CD8-positive, alpha-beta memory T cell (primary cell): ENCODE measurements at regions not wholly inside any gene's neighbourhood (a gene's known extent, or its start where the extent isn't known, plus 50 kb on each side); places are given as distances from the start of the nearest gene placed in this dataset.

Experiments
- CTCF ChIA-PET: fragments of 350-600 bp; sonication (Branson Sonifier 250); formaldehyde crosslinking; loops from one replicate; lab custom pipeline; 2021; ENCODE audit warnings: antibody characterized with exemption; lab: Charles Lee
- POLR2A ChIA-PET: fragments of 350-600 bp; sonication (Branson Sonifier 250); formaldehyde crosslinking; loops from one replicate; lab custom pipeline; 2021; ENCODE audit warnings: antibody characterized with exemption; lab: Charles Lee
- DNase-seq, 5 donors: peaks; one replicate each; pipeline versions ENCODE4 v3.0.0 to v3.0.0-alpha.2; 2020 to 2022; ENCODE audit warnings: mixed read lengths in 1 of 5
- H3K27ac ChIP-seq: one replicate; pipeline ENCODE4 v1.7.0; 2013; ENCODE audit warnings: low read depth, mild to moderate bottlenecking, low read length, moderate library complexity
- H3K27me3 ChIP-seq: 2 replicates; pipeline ENCODE4 v1.7.0; 2013; ENCODE audit warnings: low read length, mild to moderate bottlenecking; ENCODE audit not compliant: insufficient read depth, poor library complexity, severe bottlenecking
- H3K36me3 ChIP-seq: 2 replicates; pipeline ENCODE4 v1.7.0; 2013; ENCODE audit warnings: mild to moderate bottlenecking, low read length, moderate library complexity; ENCODE audit not compliant: insufficient read depth
- H3K4me1 ChIP-seq: 2 replicates; pipeline ENCODE4 v1.7.0; 2013; ENCODE audit warnings: mild to moderate bottlenecking, low read length, moderate library complexity; ENCODE audit not compliant: insufficient read depth
- H3K4me3 ChIP-seq: 2 replicates; pipeline ENCODE4 v1.7.0; 2013; ENCODE audit warnings: mild to moderate bottlenecking, low read length
- H3K9me3 ChIP-seq: 2 replicates; pipeline ENCODE4 v1.7.0; 2013; ENCODE audit warnings: mild to moderate bottlenecking, low read length
- H3K27ac Mint-ChIP-seq, 8 donors: one replicate each; pipeline ENCODE4 v1.8.0; 2020 to 2021; ENCODE audit warnings: mixed read lengths in 8 of 8, mild to moderate bottlenecking in 6 of 8, inconsistent platforms in 3 of 8, moderate library complexity in 3 of 8
- H3K27me3 Mint-ChIP-seq, 2 donors: one replicate each; pipeline ENCODE4 v1.8.0; 2020 to 2021; ENCODE audit warnings: mixed read lengths in 2 of 2, mild to moderate bottlenecking in 1 of 2, moderate library complexity in 1 of 2
- H3K36me3 Mint-ChIP-seq, 3 donors: one replicate each; pipeline ENCODE4 v1.8.0; 2020 to 2021; ENCODE audit warnings: mixed read lengths in 3 of 3, inconsistent platforms in 1 of 3, mild to moderate bottlenecking in 1 of 3
- H3K4me1 Mint-ChIP-seq, 3 donors: one replicate each; pipeline ENCODE4 v1.8.0; 2020 to 2021; ENCODE audit warnings: mixed read lengths in 3 of 3, inconsistent platforms in 1 of 3, mild to moderate bottlenecking in 1 of 3
- H3K4me3 Mint-ChIP-seq, 7 donors: one replicate each; pipeline ENCODE4 v1.8.0; 2020 to 2021; ENCODE audit warnings: mixed read lengths in 7 of 7, mild to moderate bottlenecking in 6 of 7, moderate library complexity in 4 of 7, inconsistent platforms in 2 of 7
- H3K9me3 Mint-ChIP-seq, 5 donors: one replicate each; pipeline ENCODE4 v1.8.0; 2020 to 2022; ENCODE audit warnings: mixed read lengths in 5 of 5, mild to moderate bottlenecking in 3 of 5, moderate library complexity in 2 of 5, inconsistent platforms in 1 of 5

GRCh38 chr13:50236898-50237318 lies 221.7 kb downstream of the KCNRG start:
- ChIA-PET POLR2A (interaction anchor here (0.6 to 2.8 kb wide), 6 partner anchors 13 to 1740 kb away, joined by 4 to 12 read pairs (median 6); partner anchors contain the start of gene TRIM13), CTCF (interaction anchor here (0.8 to 1.8 kb wide), 7 partner anchors 13 to 675 kb away, joined by 3 to 6 read pairs (median 4); partner anchors contain the start of gene TRIM13)
- H3K36me3 Mint-ChIP-seq: peaks cover 2 to 6% (median 4%) of the 10 kb centered on the region in 3 donors
- peak overlapping the region; percentile 33 for H3K4me3 ChIP-seq
- H3K27ac Mint-ChIP-seq: peak overlapping the region; percentile 45 to 95 (median 89)
- no peaks in the 10 kb centered on the region for H3K9me3 ChIP-seq
- no peaks in the 10 kb centered on the region for H3K36me3 ChIP-seq
- DNase-seq: peak in 3 of 5 donors; percentile 4 to 51 (median 43)
- peak overlapping the region; percentile 39 for H3K27ac ChIP-seq
- H3K27me3 ChIP-seq: no peaks in the 10 kb centered on the region
- H3K4me3 Mint-ChIP-seq: peak overlapping the region; percentile 59 to 91 (median 87)
- H3K4me1 ChIP-seq: peaks cover 14% of the 10 kb centered on the region
- no peaks in the 10 kb centered on the region for H3K27me3 Mint-ChIP-seq
- peaks cover 35 to 51% (median 45%) of the 10 kb centered on the region in 3 donors for H3K4me1 Mint-ChIP-seq
- H3K9me3 Mint-ChIP-seq: peaks cover 0 to 6% (median 0%) of the 10 kb centered on the region in 5 donors

GRCh38 chr13:50238922-50239321 lies 223.7 kb downstream of the KCNRG start:
- Mint-ChIP-seq H3K27ac (peak overlapping the region in 6 of 8 donors; percentile 5 to 79 (median 50)), H3K4me3 (no peak overlapping the region), H3K9me3 (no peaks in the 10 kb centered on the region), H3K27me3 (no peaks in the 10 kb centered on the region), H3K4me1 (peaks cover 35 to 48% (median 48%) of the 10 kb centered on the region in 3 donors), H3K36me3 (peaks cover 0 to 2% (median 0%) of the 10 kb centered on the region in 3 donors)
- ChIA-PET POLR2A (no interaction called here), CTCF (interaction anchor here (1.0 to 1.3 kb wide), 2 partner anchors 114 to 153 kb away, joined by 3 read pairs; no protein-coding TSS in a partner anchor)
- Histone ChIP-seq H3K4me3 (no peak overlapping the region), H3K27ac (no peak overlapping the region), H3K27me3 (no peaks in the 10 kb centered on the region), H3K4me1 (peaks cover 14% of the 10 kb centered on the region), H3K9me3 (no peaks in the 10 kb centered on the region), H3K36me3 (no peaks in the 10 kb centered on the region)
- DNase-seq: no peak

- Mint-ChIP-seq H3K36me3 (peaks cover 0 to 3% (median 0%) of the 10 kb centered on the region in 3 donors), H3K27ac (no peak overlapping the region), H3K27me3 (no peaks in the 10 kb centered on the region), H3K4me1 (peaks cover 44 to 54% (median 52%) of the 10 kb centered on the region in 3 donors), H3K9me3 (no peaks in the 10 kb centered on the region), H3K4me3 (no peak overlapping the region)
- no peak overlapping the region for H3K27ac ChIP-seq
- DNase-seq: no peak
- H3K27me3 ChIP-seq: no peaks in the 10 kb centered on the region
- no peaks in the 10 kb centered on the region for H3K9me3 ChIP-seq
- ChIA-PET POLR2A (no interaction called here), CTCF (interaction anchor here (1.5 kb wide), 1 partner anchor 11 kb away, joined by 3 read pairs; no protein-coding TSS in a partner anchor)
- no peak overlapping the region for H3K4me3 ChIP-seq
- no peaks in the 10 kb centered on the region for H3K36me3 ChIP-seq
- peaks cover 14% of the 10 kb centered on the region for H3K4me1 ChIP-seq
These were observed 226.2 kb downstream of the KCNRG start for GRCh38 chr13:50241479-50241878.

- POLR2A ChIA-PET: no interaction called here
- no peaks in the 10 kb centered on the region for H3K9me3 Mint-ChIP-seq
- no peaks in the 10 kb centered on the region for H3K27me3 ChIP-seq
- H3K27ac ChIP-seq: no peak overlapping the region
- H3K9me3 ChIP-seq: no peaks in the 10 kb centered on the region
- no peak for DNase-seq
- no peaks in the 10 kb centered on the region for H3K36me3 ChIP-seq
- no peak overlapping the region for H3K4me3 Mint-ChIP-seq
- CTCF ChIA-PET: no interaction called here
- peaks cover 38 to 45% (median 42%) of the 10 kb centered on the region in 3 donors for H3K4me1 Mint-ChIP-seq
- H3K4me3 ChIP-seq: no peak overlapping the region
- H3K27me3 Mint-ChIP-seq: no peaks in the 10 kb centered on the region
- H3K36me3 Mint-ChIP-seq: peaks cover 0 to 3% (median 2%) of the 10 kb centered on the region in 3 donors
- H3K4me1 ChIP-seq: peaks cover 7% of the 10 kb centered on the region
- H3K27ac Mint-ChIP-seq: peak overlapping the region in 1 of 8 donors; percentile 15
These were observed 228.7 kb downstream of the KCNRG start for GRCh38 chr13:50243931-50244330.

- DNase-seq: no peak
- Mint-ChIP-seq H3K4me3 (peak overlapping the region in 1 of 7 donors; percentile 42), H3K36me3 (peaks cover 0 to 6% (median 3%) of the 10 kb centered on the region in 3 donors), H3K4me1 (peaks cover 39 to 45% (median 42%) of the 10 kb centered on the region in 3 donors), H3K9me3 (no peaks in the 10 kb centered on the region), H3K27me3 (no peaks in the 10 kb centered on the region), H3K27ac (peak overlapping the region in 3 of 8 donors; percentile 6 to 16 (median 15))
- Histone ChIP-seq H3K27me3 (no peaks in the 10 kb centered on the region), H3K4me3 (no peak overlapping the region), H3K9me3 (no peaks in the 10 kb centered on the region), H3K4me1 (peaks cover 8% of the 10 kb centered on the region), H3K36me3 (no peaks in the 10 kb centered on the region), H3K27ac (peak overlapping the region; percentile 14)
- CTCF ChIA-PET: no interaction called here
- POLR2A ChIA-PET: no interaction called here
These were observed 229.1 kb downstream of the KCNRG start for GRCh38 chr13:50244355-50244712.

GRCh38 chr13:50244713-50245574 lies 229.7 kb downstream of the KCNRG start:
- H3K27me3 ChIP-seq: no peaks in the 10 kb centered on the region
- Mint-ChIP-seq H3K4me1 (peaks cover 43 to 50% (median 48%) of the 10 kb centered on the region in 3 donors), H3K36me3 (peaks cover 0 to 6% (median 3%) of the 10 kb centered on the region in 3 donors), H3K27me3 (no peaks in the 10 kb centered on the region), H3K27ac (peak overlapping the region in 6 of 8 donors; percentile 6 to 75 (median 23)), H3K4me3 (peak overlapping the region in 3 of 7 donors; percentile 10 to 42 (median 19)), H3K9me3 (no peaks in the 10 kb centered on the region)
- DNase-seq: peak in 1 of 5 donors; percentile 48
- no peaks in the 10 kb centered on the region for H3K36me3 ChIP-seq
- H3K27ac ChIP-seq: peak overlapping the region; percentile 14
- no peak overlapping the region for H3K4me3 ChIP-seq
- ChIA-PET POLR2A (no interaction called here), CTCF (no interaction called here)
- H3K4me1 ChIP-seq: peaks cover 8% of the 10 kb centered on the region
- H3K9me3 ChIP-seq: no peaks in the 10 kb centered on the region

GRCh38 chr13:50247223-50247622 lies 232.0 kb downstream of the KCNRG start:
- DNase-seq: no peak
- Histone ChIP-seq H3K36me3 (no peaks in the 10 kb centered on the region), H3K4me1 (peaks cover 8% of the 10 kb centered on the region), H3K27me3 (no peaks in the 10 kb centered on the region), H3K27ac (no peak overlapping the region), H3K4me3 (no peak overlapping the region), H3K9me3 (no peaks in the 10 kb centered on the region)
- no peak overlapping the region for H3K27ac Mint-ChIP-seq
- ChIA-PET POLR2A (no interaction called here), CTCF (no interaction called here)
- peaks cover 0 to 14% (median 1%) of the 10 kb centered on the region in 3 donors for H3K36me3 Mint-ChIP-seq
- no peaks in the 10 kb centered on the region for H3K9me3 Mint-ChIP-seq
- no peak overlapping the region for H3K4me3 Mint-ChIP-seq
- peaks cover 54 to 67% (median 55%) of the 10 kb centered on the region in 3 donors for H3K4me1 Mint-ChIP-seq
- no peaks in the 10 kb centered on the region for H3K27me3 Mint-ChIP-seq
